GM19023 (cell line): ENCODE measurements at regions not wholly inside any gene's neighbourhood (a gene's known extent, or its start where the extent isn't known, plus 50 kb on each side); places are given as distances from the start of the nearest gene placed in this dataset.
"Not testable (repeated sequence)": the region's sequence is repeated elsewhere in the genome, so short reads cannot be mapped to it uniquely, and the experiment has no call there.

ENCODE experiments used
- ATAC-seq: cut with Tn5 transposase; IDR thresholded peaks from one replicate; pipeline ENCODE4 v1.9.1; 2021; ENCODE audit warnings: mild to moderate bottlenecking, moderate library complexity; ENCODE audit not compliant: unreplicated experiment

DNA sequence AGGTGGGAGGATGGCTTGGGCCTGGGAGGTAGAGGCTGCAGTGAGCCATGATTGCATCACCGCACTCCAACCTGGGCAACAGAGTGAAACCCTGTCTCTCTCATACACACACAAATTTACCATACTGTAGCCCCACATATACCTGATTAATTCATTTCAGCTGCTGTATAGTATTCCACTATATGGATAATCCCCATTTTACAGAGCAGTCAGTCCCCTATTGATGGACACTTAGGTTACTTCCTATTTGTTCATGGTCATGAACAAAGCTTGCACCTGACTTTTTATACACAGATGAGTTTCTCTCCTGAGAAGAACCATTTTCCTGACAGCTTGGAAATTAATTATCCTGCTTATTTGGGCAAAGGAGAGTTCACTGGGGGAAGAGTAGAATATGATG, 59.2 kb downstream of the EMX2 start:
- ATAC-seq = no peak

DNA sequence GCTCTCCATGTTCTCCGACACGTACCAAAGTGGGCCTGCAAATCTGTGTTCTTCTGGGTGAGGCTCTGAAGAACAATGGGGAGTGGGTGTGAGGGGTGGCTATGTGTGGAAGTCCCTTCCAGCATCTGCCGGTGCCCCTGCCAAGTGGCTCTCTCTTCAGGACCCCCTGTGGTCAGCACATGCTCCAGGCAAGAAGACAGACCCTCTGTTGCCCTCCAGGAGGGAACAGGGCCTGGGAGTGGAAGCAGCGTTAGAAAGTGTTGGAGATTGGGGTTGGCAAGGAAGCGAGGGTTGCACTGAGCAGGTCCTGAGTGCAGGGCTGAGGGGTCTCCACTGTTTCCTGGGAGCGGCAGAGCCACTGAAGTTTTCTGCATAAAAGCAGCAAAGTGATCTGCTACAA, 60.5 kb downstream of the EMX2 start:
- no peak for ATAC-seq

- no peak for ATAC-seq
These were observed 61.2 kb downstream of the EMX2 start for GRCh38 chr10:117603726-117604125.

DNA sequence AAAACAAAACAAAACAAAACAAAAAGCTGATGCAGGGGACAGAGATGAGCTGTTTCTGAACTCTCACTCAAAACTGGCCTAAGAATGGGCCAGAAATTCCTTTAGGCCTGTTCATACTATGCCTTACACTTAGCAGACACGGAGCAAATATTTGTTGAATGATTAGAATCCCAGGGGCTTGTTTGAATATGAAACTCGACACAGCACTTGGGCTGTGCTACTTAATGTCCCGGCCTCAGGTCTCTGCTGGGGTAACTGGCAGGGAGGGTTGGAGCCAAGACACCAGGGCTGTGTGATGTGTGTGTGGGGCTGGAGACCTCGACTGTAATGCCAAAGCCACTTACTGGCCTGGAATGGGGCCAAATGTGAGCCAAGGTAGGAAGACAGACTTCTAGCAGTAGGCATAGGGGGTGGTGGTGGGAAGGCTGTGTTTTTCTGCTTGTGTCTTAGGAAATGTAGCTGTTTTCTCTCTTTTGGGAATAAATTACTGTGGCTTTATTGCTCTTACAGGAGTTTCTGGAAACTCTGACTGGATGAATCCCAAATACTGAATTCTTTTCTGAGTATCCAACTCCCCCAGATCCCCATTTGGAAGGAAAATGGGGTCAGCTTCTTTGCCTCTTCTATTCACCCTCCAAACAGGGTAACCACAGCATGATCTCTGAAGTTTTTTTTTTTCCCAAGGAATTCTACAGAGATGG, 66.7 kb downstream of the EMX2 start:
- no peak for ATAC-seq

- ATAC-seq = no peak
These were observed 67.2 kb downstream of the EMX2 start for GRCh38 chr10:117609796-117610170.

GRCh38 chr10:117610321-117610720, 67.8 kb downstream of the EMX2 start:
- ATAC-seq = no peak

DNA sequence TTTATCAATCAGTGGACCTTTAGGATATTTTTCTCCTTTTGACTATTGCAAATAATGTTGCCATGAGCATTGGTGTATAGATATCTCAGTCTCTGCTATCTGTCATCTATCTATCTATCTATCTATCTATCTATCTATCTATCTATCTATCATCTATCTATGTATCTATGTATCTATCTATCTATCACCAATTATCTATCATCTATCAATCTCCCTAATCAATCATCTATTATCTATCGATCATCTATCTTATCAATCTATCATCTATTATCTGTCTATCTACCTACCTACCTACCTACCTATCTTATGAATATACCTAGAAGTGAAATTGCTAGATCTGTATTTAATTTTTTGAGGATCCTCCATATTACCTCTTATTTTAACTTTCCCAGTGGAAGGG, 69.6 kb downstream of the EMX2 start:
- ATAC-seq = no peak

- ATAC-seq = no peak
These were observed 73.1 kb downstream of the EMX2 start for GRCh38 chr10:117615649-117616048.

GRCh38 chr10:117616179-117616578, 73.6 kb downstream of the EMX2 start:
- no peak for ATAC-seq

DNA sequence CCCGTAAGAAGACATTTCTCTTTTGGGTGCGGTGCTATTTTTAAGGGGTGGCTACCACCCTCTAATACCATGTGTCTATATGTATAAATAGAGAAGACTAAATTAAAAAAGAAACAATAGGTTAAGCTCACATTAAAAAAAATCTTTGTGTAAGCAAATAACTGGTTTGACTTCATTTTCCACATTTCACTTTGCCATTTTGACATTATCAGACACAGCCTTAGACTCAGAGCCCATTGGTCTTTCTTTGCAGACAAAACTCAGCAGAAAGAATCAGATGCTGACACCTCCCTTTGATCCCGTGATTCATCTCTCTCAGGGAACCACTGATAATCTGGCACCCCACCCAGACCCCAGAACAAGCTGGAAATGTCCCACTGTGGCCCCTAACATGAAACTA, 74.5 kb downstream of the EMX2 start:
- no peak for ATAC-seq

GRCh38 chr10:117617659-117618058, 75.1 kb downstream of the EMX2 start:
- no peak for ATAC-seq

GRCh38 chr10:117619223-117619622, 76.7 kb downstream of the EMX2 start:
- no peak for ATAC-seq

- no peak for ATAC-seq
These were observed 77.3 kb downstream of the EMX2 start for GRCh38 chr10:117619707-117620405.

GRCh38 chr10:117621196-117621595, 78.7 kb downstream of the EMX2 start:
- ATAC-seq = no peak

DNA sequence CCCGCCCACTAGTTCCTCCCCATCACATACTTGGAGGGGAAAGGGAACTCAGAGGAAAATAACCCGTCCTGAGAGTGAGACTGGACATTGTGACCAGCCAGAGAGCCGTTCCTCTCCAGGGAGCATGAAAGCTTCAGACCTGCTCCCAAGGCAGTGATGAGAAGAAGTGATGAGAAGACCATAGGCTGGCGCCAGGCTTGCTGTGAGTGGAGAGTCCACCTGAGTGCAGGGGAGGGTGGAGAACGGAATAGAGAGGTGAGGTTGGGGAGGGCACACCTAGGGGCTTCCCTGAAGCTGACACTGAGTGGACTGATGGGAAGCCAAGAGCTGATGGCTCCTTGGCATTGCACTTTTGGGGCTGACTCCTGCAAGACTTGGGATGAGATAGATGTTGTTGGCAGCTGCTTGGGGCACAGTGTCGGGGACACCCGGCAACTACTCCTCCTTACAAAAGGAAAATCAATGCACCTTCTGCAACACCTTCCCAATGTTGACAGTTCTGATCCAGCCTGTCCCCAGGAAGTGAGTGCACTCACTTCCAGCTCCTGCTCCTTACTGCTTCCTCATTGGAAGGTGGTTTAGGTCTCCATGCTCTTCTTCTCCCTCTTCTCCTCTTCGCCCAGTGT, 79.4 kb downstream of the EMX2 start:
- ATAC-seq = no peak

DNA sequence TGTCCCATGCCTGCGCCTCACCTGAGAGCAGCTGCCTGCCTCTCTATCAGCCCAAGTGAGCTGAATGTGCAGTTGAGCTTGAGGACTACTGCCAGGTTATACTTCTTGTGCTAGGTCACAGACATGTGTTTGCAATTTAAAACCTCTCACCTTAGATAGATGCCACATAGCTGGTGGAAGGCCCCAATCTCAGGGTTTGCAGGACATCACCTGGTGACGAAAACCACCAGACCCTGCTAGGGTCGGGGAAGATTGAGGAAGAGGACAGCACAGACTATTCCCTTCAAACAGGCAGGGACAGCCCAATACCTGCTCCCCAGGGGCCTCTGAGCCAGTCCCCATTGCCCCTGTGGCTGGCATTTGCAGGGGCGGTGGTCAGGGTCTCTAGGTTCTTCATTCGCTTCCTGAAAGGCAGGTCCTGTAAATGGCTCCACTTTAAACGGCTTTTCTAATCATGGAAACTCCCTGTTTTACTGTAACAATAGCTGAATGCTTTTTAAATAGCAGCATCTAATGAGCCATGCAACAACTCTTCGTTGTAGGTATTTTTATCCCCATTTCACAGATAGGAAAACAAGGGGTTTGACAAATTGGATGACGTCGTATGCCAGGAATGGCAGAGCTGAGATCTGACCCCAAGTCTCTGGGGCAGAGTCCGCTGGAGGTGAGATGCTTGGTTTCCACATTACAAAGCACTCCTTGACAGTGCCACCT, 80.1 kb downstream of the EMX2 start:
- ATAC-seq = no peak

DNA sequence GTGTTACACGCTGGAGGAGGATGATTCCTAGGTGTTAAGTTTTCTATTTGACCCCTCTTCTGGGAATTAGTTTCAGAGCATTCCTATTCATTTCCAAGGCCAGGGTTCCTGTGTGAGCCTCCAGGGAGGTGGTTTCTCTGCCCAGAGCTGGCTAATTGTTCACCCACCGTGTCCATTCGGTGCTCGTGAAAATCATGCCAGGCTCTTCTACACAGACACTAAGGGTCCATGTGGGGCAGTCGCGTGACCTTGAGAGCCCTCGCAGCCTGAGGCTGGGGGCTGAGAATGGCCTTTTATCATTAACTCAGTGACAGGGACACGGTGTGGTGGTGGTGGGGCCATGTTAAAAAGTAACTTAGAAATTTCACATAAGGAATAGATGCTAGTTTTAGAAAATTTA, 83.7 kb downstream of the EMX2 start:
- ATAC-seq = no peak

DNA sequence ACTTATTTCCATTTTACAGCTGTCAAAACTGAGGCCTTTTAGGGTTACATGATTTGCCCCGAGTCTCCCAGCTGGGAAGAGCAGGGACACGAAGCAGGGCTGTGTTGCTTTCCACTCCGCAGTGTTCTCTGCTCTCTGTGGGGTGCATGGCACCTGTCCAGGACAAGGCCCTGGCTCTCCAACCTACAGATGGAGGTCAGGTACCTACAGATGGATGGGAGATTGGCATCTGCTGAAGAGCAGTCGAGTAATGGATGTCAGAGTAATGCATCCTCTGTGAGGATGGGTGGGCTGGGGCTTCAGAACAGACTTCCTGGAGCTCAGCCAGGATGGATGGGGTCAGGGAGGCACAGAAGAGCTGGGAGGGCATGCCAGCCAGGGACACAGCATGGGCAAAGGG, 85.0 kb downstream of the EMX2 start:
- ATAC-seq = no peak

- ATAC-seq = not testable (repeated sequence)
These were observed 87.2 kb downstream of the EMX2 start for GRCh38 chr10:117629717-117630116.

DNA sequence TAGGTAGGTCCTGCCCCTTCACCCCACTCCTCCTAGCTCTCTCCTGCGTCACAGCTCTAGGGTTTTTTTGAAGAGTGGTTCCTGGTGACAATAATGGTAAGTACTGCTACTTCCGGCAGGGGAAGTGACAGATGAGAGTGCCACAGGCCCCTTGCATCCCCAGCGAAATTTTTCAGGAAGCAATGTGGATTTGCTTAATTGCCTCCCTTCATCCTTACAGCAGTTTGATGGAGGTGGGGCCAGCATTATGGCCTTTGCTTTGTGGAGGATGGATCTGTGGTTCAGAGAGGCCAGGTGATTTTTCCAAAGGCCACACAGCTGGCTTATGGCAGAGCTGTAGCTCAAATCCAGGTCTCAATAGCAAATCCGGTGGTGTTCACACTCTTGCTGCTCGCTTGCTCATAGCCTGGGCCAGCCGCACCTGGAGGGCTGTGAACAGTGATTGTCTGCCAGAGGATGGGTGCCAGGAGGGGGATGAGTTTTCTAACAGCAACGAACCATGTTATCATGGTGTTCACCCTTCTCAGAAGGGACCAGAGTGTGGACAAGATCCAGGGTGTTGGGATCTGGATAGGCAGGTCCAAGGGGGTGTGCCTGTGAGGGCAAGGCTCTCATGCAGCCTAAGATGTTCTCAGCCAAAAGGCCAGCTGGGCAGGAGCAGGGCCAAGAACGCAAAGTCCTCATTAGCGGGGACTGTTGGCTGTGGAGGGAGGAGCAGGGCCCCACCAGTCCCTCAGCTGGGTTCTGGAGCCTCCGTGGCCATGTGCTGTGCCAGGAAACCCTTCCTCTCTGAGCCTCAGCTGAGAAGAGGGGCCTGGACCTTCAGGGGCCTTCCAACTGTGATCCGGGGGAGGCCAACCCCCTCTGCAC, 89.0 kb downstream of the EMX2 start:
- ATAC-seq = no peak

DNA sequence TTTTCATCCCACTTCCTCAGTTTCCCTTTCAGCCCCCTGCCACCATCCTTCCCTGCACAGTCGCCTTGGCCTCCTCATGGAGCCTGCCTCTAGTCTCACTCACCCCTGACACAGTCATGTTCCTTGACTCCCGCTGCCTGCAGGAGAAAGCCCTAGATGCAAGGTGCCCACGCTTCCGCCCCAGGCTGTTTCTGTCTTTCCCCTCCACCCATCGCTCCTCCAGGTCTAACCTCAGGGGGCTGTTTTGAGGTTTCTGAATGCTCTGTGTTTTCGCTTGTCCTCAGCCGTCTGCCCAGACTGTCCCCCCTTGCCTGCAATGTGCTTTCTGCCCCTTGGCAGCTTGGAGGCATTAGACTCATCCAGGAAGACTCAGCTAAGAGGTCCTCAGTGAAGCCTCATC, 89.9 kb downstream of the EMX2 start:
- no peak for ATAC-seq
